ENCODE measurements at regions not wholly inside any gene's neighbourhood (a gene's known extent, or its start where the extent isn't known, plus 50 kb on each side); places are given as distances from the start of the nearest gene placed in this dataset.

DNA sequence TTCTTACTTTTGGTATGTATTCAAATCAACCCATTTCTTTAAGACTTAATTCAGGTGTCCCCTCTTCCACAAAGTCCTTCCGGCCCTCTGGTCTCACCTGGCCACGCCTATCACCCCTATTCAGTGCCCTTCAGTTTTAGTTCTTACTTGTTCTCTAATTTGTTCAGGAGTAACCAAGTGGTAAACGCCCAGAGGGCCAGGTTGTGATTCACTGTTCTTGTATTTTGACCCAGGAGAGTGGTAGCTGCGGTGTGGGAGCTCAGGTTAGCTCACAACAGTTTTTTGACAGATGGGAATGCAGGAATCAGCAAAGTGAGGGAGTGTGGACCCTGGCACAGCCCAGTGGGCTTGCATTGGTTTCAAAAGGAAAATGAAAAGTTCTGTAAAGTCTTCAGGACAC is 81.7 kb upstream of the RIPOR2 start:
- intact Hi-C loops (cut with DNase I; ENCODE audit: low total_unique reads) = loop anchor here (10.0 kb wide), 1 partner anchor 163 kb away; no protein-coding TSS in a partner anchor
- H3K4me1 ChIP-seq = no peaks in the 10 kb centered on the region
- no peaks in the 10 kb centered on the region for H3K27me3 ChIP-seq
- no peaks in the 10 kb centered on the region for H3K36me3 ChIP-seq
- H3K27ac ChIP-seq = peak overlapping the region; percentile 41 to 62
- no peak for TF ChIP-seq POLR2A (IDR thresholded peaks at IDR 0.05)
- no peak for TF ChIP-seq POLR2AphosphoS5 (IDR thresholded peaks at IDR 0.05)
- TF ChIP-seq, protein P1, sequence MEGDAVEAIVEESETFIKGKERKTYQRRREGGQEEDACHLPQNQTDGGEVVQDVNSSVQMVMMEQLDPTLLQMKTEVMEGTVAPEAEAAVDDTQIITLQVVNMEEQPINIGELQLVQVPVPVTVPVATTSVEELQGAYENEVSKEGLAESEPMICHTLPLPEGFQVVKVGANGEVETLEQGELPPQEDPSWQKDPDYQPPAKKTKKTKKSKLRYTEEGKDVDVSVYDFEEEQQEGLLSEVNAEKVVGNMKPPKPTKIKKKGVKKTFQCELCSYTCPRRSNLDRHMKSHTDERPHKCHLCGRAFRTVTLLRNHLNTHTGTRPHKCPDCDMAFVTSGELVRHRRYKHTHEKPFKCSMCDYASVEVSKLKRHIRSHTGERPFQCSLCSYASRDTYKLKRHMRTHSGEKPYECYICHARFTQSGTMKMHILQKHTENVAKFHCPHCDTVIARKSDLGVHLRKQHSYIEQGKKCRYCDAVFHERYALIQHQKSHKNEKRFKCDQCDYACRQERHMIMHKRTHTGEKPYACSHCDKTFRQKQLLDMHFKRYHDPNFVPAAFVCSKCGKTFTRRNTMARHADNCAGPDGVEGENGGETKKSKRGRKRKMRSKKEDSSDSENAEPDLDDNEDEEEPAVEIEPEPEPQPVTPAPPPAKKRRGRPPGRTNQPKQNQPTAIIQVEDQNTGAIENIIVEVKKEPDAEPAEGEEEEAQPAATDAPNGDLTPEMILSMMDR (IDR thresholded peaks at IDR 0.05) = no peak
- peak in 1 of 2 donors; percentile 70 for DNase-seq (ENCODE audit: low spot score in 2 of 2)
- no peak overlapping the region for H3K4me3 ChIP-seq
- H3K9me3 ChIP-seq = no peaks in the 10 kb centered on the region

GRCh38 chr6:25017932-25018567 is 82.3 kb upstream of the RIPOR2 start:
- intact Hi-C loops (cut with DNase I; ENCODE audit: low total_unique reads) = loop anchor here (10.0 kb wide), 1 partner anchor 163 kb away; no protein-coding TSS in a partner anchor
- peak overlapping the region; percentile 41 to 62 for H3K27ac ChIP-seq
- H3K36me3 ChIP-seq = no peaks in the 10 kb centered on the region
- no peaks in the 10 kb centered on the region for H3K27me3 ChIP-seq
- no peak overlapping the region for H3K4me3 ChIP-seq
- no peaks in the 10 kb centered on the region for H3K9me3 ChIP-seq
- no peak for TF ChIP-seq POLR2A (IDR thresholded peaks at IDR 0.05)
- TF ChIP-seq, protein P1 (IDR thresholded peaks at IDR 0.05) = peak in 2 of 3 donors; percentile 22 to 40
- no peaks in the 10 kb centered on the region for H3K4me1 ChIP-seq
- peak in 1 of 2 donors; percentile 46 for DNase-seq (ENCODE audit: low spot score in 2 of 2)

DNA sequence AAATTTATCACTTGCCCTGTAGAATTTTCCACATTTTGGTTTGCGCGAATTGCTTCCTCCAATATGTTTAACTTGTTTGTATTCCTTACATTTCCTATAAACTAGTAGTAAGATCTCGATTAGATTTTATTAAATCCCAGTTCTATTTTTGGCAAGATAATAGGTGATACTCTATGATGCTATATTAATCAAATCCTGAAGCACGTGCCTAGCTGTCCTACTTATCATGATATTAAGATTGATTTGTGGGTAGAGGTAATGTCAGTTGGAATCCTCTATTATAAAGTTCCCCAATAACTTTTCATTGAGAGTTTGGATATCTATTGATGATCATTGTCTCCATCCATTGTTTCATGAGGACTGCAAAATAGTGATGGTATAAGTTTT is 82.8 kb upstream of the RIPOR2 start:
- H3K36me3 ChIP-seq = no peaks in the 10 kb centered on the region
- H3K4me1 ChIP-seq = no peaks in the 10 kb centered on the region
- H3K27me3 ChIP-seq = no peaks in the 10 kb centered on the region
- no peak overlapping the region for H3K27ac ChIP-seq
- intact Hi-C loops (cut with DNase I; ENCODE audit: low total_unique reads) = loop anchor here (10.0 kb wide), 1 partner anchor 164 kb away; no protein-coding TSS in a partner anchor
- DNase-seq (ENCODE audit: low spot score in 2 of 2) = no peak
- TF ChIP-seq, protein P1 (IDR thresholded peaks at IDR 0.05) = no peak
- TF ChIP-seq POLR2A (IDR thresholded peaks at IDR 0.05) (no peak), POLR2AphosphoS5 (IDR thresholded peaks at IDR 0.05) (no peak)
- H3K9me3 ChIP-seq = no peaks in the 10 kb centered on the region
- H3K4me3 ChIP-seq = no peak overlapping the region

GRCh38 chr6:25022140-25022553 is 86.4 kb upstream of the RIPOR2 start:
- Histone ChIP-seq H3K9me3 (no peaks in the 10 kb centered on the region), H3K4me3 (no peak overlapping the region), H3K27me3 (no peaks in the 10 kb centered on the region), H3K4me1 (no peaks in the 10 kb centered on the region), H3K36me3 (no peaks in the 10 kb centered on the region), H3K27ac (no peak overlapping the region)
- no peak for TF ChIP-seq POLR2A (IDR thresholded peaks at IDR 0.05)
- TF ChIP-seq, protein P1 (IDR thresholded peaks at IDR 0.05) = no peak
- TF ChIP-seq POLR2AphosphoS5 (IDR thresholded peaks at IDR 0.05) = no peak
- no peak for DNase-seq (ENCODE audit: low spot score in 2 of 2)
- intact Hi-C loops (cut with DNase I; ENCODE audit: low total_unique reads) = no loop called here

- Histone ChIP-seq H3K36me3 (no peaks in the 10 kb centered on the region), H3K27me3 (no peaks in the 10 kb centered on the region), H3K27ac (no peak overlapping the region), H3K9me3 (no peaks in the 10 kb centered on the region), H3K4me1 (no peaks in the 10 kb centered on the region), H3K4me3 (no peak overlapping the region)
- TF ChIP-seq, protein P1 (IDR thresholded peaks at IDR 0.05) = no peak
- TF ChIP-seq POLR2A (IDR thresholded peaks at IDR 0.05) = no peak
- DNase-seq (ENCODE audit: low spot score in 2 of 2) = no peak
- intact Hi-C loops (cut with DNase I; ENCODE audit: low total_unique reads) = no loop called here
These were observed 88.0 kb upstream of the RIPOR2 start for GRCh38 chr6:25023781-25024180.
